ENCODE measurements at regions not wholly inside any gene's neighbourhood (a gene's known extent, or its start where the extent isn't known, plus 50 kb on each side); places are given as distances from the start of the nearest gene placed in this dataset.

GRCh38 chr16:10314317-10314716 lies 71.5 kb upstream of the ATF7IP2 start:
- Histone ChIP-seq H3K27me3 (ENCODE audit: control insufficient read depth, insufficient read depth, low read length) (no peaks in the 10 kb centered on the region), H3K4me3 (ENCODE audit: low read length) (no peak overlapping the region), H3K27ac (ENCODE audit: low read length) (no peak overlapping the region), H3K4me1 (ENCODE audit: control insufficient read depth, insufficient read depth, low read length) (peaks cover 5% of the 10 kb centered on the region), H3K36me3 (ENCODE audit: control insufficient read depth, insufficient read depth, low read length) (no peaks in the 10 kb centered on the region), H3K9me3 (ENCODE audit: control insufficient read depth, low read depth, low read length) (no peaks in the 10 kb centered on the region)
- WGBS (ENCODE audit: insufficient coverage, low lambda C conversion rate), result no CpG with 5 or more reads among the region's 4 CpGs
- DNase-seq, result no peak

- H3K4me1 ChIP-seq (ENCODE audit: control insufficient read depth, insufficient read depth, low read length), result peaks cover 5% of the 10 kb centered on the region
- no peaks in the 10 kb centered on the region for H3K36me3 ChIP-seq (ENCODE audit: control insufficient read depth, insufficient read depth, low read length)
- H3K27ac ChIP-seq (ENCODE audit: low read length), result no peak overlapping the region
- DNase-seq, result no peak
- no peaks in the 10 kb centered on the region for H3K9me3 ChIP-seq (ENCODE audit: control insufficient read depth, low read depth, low read length)
- H3K27me3 ChIP-seq (ENCODE audit: control insufficient read depth, insufficient read depth, low read length), result no peaks in the 10 kb centered on the region
- WGBS (ENCODE audit: insufficient coverage, low lambda C conversion rate), result 70% methylated on average over 3 of the region's 4 CpGs
- H3K4me3 ChIP-seq (ENCODE audit: low read length), result no peak overlapping the region
Measured at GRCh38 chr16:10314811-10315210, 71.0 kb upstream of the ATF7IP2 start.

DNA sequence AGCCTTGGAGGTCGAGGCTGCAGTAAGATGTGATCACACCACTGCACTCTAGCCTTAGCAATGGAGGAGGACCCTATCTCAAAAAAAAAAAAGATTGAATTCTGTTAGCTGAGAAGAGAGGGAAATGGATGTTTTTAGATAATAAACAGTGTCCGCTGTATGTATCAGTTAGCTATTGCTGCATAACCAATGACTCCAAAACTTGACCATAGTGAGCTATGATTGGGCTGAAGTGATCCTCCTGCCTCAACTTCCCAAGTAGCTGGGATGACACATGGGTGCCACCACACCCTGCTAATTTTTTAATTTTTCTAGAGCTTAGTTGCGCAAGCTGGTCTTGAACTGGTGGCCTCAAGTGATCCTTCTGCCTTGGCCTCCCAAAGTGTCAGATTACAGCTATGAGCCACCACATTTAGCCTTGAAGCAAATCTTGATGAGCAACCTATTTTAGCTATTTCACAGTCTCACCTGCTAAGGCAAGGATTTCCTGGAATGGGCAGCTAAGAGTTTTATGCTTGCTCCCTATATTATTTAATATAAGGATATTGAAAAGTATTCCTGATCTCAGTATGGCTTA lies 68.3 kb upstream of the ATF7IP2 start:
- Histone ChIP-seq H3K9me3 (ENCODE audit: control insufficient read depth, low read depth, low read length) (no peaks in the 10 kb centered on the region), H3K27me3 (ENCODE audit: control insufficient read depth, insufficient read depth, low read length) (no peaks in the 10 kb centered on the region), H3K27ac (ENCODE audit: low read length) (no peak overlapping the region), H3K36me3 (ENCODE audit: control insufficient read depth, insufficient read depth, low read length) (no peaks in the 10 kb centered on the region), H3K4me3 (ENCODE audit: low read length) (no peak overlapping the region), H3K4me1 (ENCODE audit: control insufficient read depth, insufficient read depth, low read length) (peaks cover 5% of the 10 kb centered on the region)
- DNase-seq, result no peak
- WGBS (ENCODE audit: insufficient coverage, low lambda C conversion rate), result no CpG with 5 or more reads among the region's 3 CpGs

DNA sequence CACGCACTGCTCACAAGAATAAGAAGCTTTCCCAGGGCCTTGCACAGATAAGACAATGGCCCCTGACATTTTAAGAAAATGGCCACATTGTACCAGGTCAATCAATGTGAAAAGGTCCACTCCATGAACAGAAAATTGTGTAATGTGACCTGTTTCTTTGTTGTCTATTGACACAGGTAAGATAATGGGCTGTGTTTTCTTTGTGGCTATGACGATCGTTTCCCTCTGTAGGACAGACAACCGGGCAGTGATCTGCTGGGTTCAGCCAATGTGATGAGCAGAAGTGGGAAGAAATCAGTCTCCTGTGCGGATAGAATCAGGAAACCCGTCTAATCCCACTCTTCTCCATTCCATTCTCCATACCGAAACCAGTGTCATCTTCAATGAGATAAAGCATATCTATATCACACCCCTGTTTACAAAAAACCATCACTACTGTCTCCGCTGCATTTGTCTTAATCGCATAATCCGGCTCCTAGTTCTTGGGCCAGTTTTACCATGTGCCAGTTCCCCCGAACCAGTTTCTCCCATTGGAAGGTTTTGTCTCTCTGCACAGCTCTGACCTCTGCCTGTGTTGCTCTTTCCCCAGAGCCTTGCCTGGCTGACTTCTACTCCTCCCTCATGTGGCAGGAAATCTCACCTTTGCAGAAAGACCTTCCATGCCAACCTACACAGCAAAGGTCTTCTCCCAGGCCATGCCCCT lies 66.9 kb upstream of the ATF7IP2 start:
- Histone ChIP-seq H3K36me3 (ENCODE audit: control insufficient read depth, insufficient read depth, low read length) (no peaks in the 10 kb centered on the region), H3K27me3 (ENCODE audit: control insufficient read depth, insufficient read depth, low read length) (no peaks in the 10 kb centered on the region), H3K4me3 (ENCODE audit: low read length) (no peak overlapping the region), H3K27ac (ENCODE audit: low read length) (no peak overlapping the region), H3K4me1 (ENCODE audit: control insufficient read depth, insufficient read depth, low read length) (no peaks in the 10 kb centered on the region), H3K9me3 (ENCODE audit: control insufficient read depth, low read depth, low read length) (no peaks in the 10 kb centered on the region)
- no peak for DNase-seq
- 80% methylated on average over 1 of the region's 11 CpGs for WGBS (ENCODE audit: insufficient coverage, low lambda C conversion rate)

GRCh38 chr16:10321407-10322387 lies 64.2 kb upstream of the ATF7IP2 start:
- Histone ChIP-seq H3K36me3 (ENCODE audit: control insufficient read depth, insufficient read depth, low read length) (no peaks in the 10 kb centered on the region), H3K4me3 (ENCODE audit: low read length) (no peak overlapping the region), H3K9me3 (ENCODE audit: control insufficient read depth, low read depth, low read length) (no peaks in the 10 kb centered on the region), H3K27me3 (ENCODE audit: control insufficient read depth, insufficient read depth, low read length) (no peaks in the 10 kb centered on the region), H3K27ac (ENCODE audit: low read length) (no peak overlapping the region), H3K4me1 (ENCODE audit: control insufficient read depth, insufficient read depth, low read length) (no peaks in the 10 kb centered on the region)
- WGBS (ENCODE audit: insufficient coverage, low lambda C conversion rate), result no CpG with 5 or more reads among the region's 6 CpGs
- peak in 1 of 2 donors; percentile 37 for DNase-seq

- no peak overlapping the region for H3K27ac ChIP-seq (ENCODE audit: low read length)
- H3K36me3 ChIP-seq (ENCODE audit: control insufficient read depth, insufficient read depth, low read length), result no peaks in the 10 kb centered on the region
- H3K4me1 ChIP-seq (ENCODE audit: control insufficient read depth, insufficient read depth, low read length), result no peaks in the 10 kb centered on the region
- no peaks in the 10 kb centered on the region for H3K9me3 ChIP-seq (ENCODE audit: control insufficient read depth, low read depth, low read length)
- H3K4me3 ChIP-seq (ENCODE audit: low read length), result no peak overlapping the region
- H3K27me3 ChIP-seq (ENCODE audit: control insufficient read depth, insufficient read depth, low read length), result no peaks in the 10 kb centered on the region
- DNase-seq, result peak in 1 of 2 donors; percentile 42
- no CpG with 5 or more reads among the region's 8 CpGs for WGBS (ENCODE audit: insufficient coverage, low lambda C conversion rate)
Measured at GRCh38 chr16:10322723-10323527, 62.9 kb upstream of the ATF7IP2 start.

GRCh38 chr16:10323528-10323869 lies 62.4 kb upstream of the ATF7IP2 start:
- no CpG with 5 or more reads among the region's 2 CpGs for WGBS (ENCODE audit: insufficient coverage, low lambda C conversion rate)
- Histone ChIP-seq H3K27me3 (ENCODE audit: control insufficient read depth, insufficient read depth, low read length) (no peaks in the 10 kb centered on the region), H3K36me3 (ENCODE audit: control insufficient read depth, insufficient read depth, low read length) (no peaks in the 10 kb centered on the region), H3K9me3 (ENCODE audit: control insufficient read depth, low read depth, low read length) (no peaks in the 10 kb centered on the region), H3K4me1 (ENCODE audit: control insufficient read depth, insufficient read depth, low read length) (no peaks in the 10 kb centered on the region), H3K4me3 (ENCODE audit: low read length) (no peak overlapping the region), H3K27ac (ENCODE audit: low read length) (no peak overlapping the region)
- DNase-seq, result no peak

- Histone ChIP-seq H3K36me3 (ENCODE audit: control insufficient read depth, insufficient read depth, low read length) (no peaks in the 10 kb centered on the region), H3K27me3 (ENCODE audit: control insufficient read depth, insufficient read depth, low read length) (no peaks in the 10 kb centered on the region), H3K4me3 (ENCODE audit: low read length) (no peak overlapping the region), H3K9me3 (ENCODE audit: control insufficient read depth, low read depth, low read length) (no peaks in the 10 kb centered on the region), H3K27ac (ENCODE audit: low read length) (no peak overlapping the region), H3K4me1 (ENCODE audit: control insufficient read depth, insufficient read depth, low read length) (no peaks in the 10 kb centered on the region)
- DNase-seq, result no peak
- 100% methylated on average over 1 of the region's 2 CpGs for WGBS (ENCODE audit: insufficient coverage, low lambda C conversion rate)
Measured at GRCh38 chr16:10324210-10324609, 61.7 kb upstream of the ATF7IP2 start.

DNA sequence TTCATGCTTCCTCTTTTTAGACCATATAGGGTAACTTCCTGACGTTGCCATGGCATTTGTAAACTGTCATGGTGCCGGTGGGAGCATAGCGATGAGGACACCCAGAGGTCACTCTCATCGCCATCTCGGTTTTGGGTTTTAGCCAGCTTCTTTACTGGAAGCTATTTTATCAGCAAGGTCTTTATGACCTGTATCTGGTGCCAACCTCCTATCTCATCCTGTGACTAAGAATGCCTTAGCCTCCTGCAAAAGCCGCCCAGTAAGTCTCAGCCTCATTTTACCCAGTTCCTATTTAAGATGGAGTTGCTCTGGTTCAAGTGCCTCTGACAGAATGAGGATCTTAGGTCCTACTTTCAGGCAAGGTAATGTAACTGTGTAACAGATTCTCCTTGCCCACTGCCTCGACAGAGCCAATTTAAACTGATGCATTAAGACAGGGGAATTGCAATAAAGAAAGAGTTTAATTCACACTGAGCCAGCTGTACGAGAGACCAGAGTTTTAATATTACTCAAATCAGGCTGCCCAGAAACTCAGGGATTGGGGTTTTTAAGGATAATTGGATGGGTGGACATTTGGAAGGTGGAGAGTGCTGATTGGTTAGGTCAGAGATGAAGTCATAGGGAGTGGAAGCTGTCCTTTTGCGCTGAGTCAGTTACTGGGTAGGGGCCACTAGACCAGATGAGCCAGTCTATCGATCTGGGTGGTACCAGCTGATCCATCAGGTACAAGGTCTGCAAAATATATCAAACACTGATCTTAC lies 59.9 kb upstream of the ATF7IP2 start:
- no peaks in the 10 kb centered on the region for H3K9me3 ChIP-seq (ENCODE audit: control insufficient read depth, low read depth, low read length)
- H3K4me3 ChIP-seq (ENCODE audit: low read length), result no peak overlapping the region
- no CpG with 5 or more reads among the region's 10 CpGs for WGBS (ENCODE audit: insufficient coverage, low lambda C conversion rate)
- peaks cover 5% of the 10 kb centered on the region for H3K4me1 ChIP-seq (ENCODE audit: control insufficient read depth, insufficient read depth, low read length)
- no peak for DNase-seq
- no peak overlapping the region for H3K27ac ChIP-seq (ENCODE audit: low read length)
- no peaks in the 10 kb centered on the region for H3K27me3 ChIP-seq (ENCODE audit: control insufficient read depth, insufficient read depth, low read length)
- no peaks in the 10 kb centered on the region for H3K36me3 ChIP-seq (ENCODE audit: control insufficient read depth, insufficient read depth, low read length)

Data from large intestine (tissue), 3 donors.